ENCODE measurements at regions not wholly inside any gene's neighbourhood (a gene's known extent, or its start where the extent isn't known, plus 50 kb on each side); places are given as distances from the start of the nearest gene placed in this dataset.
"Not testable (repeated sequence)": the region's sequence is repeated elsewhere in the genome, so short reads cannot be mapped to it uniquely, and the experiment has no call there.

- DNase-seq = no peak
Measured at GRCh38 chr6:166877906-166878305, 78.4 kb downstream of the RNASET2 start.

- no peak for DNase-seq
Measured at GRCh38 chr6:166877349-166877748, 79.0 kb downstream of the RNASET2 start.

- no peak for DNase-seq
Measured at GRCh38 chr6:166872531-166873009, 83.8 kb downstream of the RNASET2 start.

- no peak for DNase-seq
Measured at GRCh38 chr6:166870602-166871208, 85.6 kb downstream of the RNASET2 start.

- no peak for DNase-seq
Measured at GRCh38 chr6:166866839-166867637, 89.3 kb downstream of the RNASET2 start.

DNA sequence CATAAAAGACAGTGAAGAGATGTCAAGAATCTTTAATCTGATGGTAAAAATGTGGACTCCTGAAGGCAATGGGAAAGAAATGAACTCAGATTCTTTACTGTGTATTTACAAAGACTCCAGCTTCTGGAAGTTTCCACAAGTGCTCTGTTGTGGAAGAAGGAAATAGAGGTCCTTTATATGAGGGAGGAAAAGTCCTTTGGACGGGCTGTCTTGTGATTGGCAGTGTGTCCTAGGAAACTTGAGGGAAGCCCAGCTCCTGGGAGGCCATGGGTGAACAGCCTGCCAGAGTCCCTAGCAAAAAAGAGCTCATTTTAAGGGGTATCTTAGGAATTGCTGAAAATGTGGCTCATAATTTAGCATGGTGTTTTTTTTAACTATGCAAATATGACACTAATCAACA, 92.0 kb downstream of the RNASET2 start:
- DNase-seq = no peak

- no peak for DNase-seq
Measured at GRCh38 chr6:166862978-166863530, 93.3 kb downstream of the RNASET2 start.

DNA sequence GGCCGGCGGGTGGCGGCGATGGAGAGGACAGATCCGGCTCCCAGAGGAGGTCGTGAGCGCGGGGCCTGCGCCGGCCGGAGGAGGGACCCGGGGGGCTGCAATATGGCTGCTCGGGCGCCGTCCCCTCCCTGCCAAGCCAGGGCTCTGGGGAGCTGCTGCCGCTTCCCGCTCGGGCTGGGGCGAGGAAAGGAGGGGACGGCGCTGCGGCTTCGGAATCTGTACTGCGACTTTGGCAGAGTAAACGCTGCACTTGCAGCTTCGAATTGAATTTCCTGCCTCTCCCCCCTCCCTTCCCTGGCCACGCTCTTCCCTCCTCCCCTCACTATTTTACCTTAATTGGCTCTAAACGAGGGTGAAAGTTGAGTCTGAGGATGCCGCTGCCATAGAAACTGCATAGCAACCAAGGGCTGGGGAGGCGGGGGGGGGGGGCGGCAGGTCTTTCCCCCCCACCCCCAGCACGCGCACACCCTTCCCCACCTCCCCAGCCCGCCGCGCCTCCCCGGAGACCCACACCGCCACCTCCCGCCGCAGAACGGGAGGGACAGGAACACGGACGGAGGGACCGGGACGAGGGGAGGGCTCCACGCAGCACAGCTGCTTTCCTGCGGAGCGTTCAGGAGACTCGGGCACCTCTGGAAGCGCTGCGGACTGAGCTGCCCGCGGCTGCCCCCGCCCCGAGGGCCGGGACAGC, 93.9 kb downstream of the RNASET2 start:
- peak; percentile 43 for DNase-seq

- no peak for DNase-seq
Measured at GRCh38 chr6:166861961-166862286, 94.4 kb downstream of the RNASET2 start.

DNA sequence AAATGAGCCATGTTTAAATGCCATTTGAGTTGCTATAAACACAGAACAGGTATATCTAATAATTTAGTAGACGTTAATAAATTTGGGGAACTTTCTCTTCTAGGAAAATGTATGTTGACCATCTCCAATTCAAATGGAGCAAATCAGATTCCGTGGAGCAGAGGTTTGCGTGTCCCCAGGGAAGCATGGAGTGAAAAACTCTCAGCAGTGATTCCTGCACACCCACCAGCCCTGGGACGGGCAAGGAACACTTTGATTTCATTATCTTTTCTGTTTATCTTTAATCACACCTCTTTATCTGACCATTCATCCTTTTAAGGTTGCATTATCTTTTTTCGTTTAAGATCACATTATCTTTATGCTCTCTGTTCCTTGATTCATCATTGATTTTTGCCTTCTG, 95.0 kb downstream of the RNASET2 start:
- no peak for DNase-seq

DNA sequence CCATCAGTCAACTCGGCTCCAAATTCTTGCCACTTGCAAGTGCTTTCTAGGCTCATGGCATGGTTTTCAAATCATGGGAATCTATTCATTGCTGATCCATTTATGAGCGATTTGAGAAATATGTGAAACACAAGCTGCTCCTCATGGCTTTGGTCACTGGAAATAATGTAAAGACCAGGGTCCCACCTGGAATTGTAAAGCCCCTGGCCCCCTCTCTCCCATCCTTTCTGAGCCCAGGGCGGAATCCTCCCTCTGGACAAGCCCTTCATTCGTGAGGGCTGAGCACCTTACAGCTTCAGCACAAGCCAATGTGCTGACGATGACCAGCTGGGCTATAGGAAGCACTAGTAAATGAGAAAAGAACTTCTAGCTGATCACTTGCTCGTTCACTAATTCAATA, 96.0 kb downstream of the RNASET2 start:
- DNase-seq = no peak

- no peak for DNase-seq
Measured at GRCh38 chr6:166855416-166855815, 100.9 kb downstream of the RNASET2 start.

DNA sequence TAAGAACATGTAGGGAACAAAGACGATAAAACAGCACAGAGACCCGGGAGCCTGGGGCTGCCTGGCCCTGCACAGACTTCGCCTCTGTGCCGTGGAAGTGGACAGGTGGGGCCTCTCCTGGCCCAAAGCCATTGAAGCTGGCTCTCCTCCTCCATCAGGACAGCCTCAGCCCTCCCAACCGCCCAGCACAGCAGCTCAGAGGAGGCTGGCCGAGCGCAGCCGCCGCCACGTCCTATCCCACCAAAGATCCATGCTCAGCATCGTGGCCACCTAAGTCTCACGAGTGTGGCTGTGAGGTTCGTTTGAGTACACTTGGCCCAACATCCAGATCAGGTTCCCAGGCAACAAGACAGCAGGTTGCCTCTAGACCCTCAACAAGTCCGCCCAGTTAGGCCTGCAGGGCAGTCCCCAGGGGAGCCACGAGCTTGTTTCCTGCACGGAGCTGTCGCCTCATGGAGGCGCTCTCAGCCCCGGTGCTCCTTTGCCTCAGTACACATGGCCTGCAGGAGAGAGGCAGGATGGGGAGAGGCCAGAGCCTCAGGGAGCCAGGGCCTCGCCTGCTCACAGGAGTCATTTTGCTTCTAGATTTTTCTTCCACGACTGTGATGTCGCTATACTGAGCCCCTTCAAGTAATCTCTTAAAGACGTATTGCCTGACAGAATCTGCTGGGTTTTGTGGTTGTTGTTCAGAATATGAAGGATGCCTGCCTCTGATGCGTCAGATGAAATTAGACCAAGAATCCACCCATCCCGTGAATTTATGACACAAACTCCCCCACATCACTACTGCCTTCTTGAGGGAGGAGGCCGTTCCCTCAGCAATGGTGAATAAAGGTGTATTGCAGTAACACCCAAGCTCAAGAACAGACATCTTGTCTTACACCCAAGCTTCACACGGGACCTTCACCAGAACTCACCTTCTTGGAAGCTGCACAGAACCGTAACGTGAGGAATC, 102.7 kb downstream of the RNASET2 start:
- DNase-seq = no peak

DNA sequence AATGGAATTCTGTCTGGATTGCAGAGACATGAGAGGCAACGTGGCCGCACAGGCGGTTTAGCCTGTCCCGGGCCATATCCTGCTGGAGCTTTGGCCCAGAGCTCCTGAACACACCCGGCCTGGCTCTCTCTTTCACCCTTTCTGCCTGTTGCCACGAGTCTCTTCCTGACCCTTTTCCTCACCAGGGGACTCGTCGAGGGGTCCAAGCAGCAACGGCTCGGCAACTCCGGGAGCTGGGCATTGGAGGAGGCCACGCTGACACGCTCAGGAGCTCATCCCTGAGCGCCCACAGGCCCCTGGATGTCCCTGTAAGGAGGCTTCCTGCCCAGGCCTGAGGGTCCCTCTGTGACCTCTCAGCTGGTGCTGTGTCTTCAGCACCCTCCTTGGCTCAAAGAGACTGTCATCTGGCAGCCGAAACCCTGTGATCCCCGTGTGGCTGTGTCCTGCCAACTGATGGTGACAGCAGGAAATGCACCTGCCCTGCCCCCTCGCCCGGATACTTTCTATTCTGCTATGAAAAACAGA, 103.8 kb downstream of the RNASET2 start:
- DNase-seq = no peak

DNA sequence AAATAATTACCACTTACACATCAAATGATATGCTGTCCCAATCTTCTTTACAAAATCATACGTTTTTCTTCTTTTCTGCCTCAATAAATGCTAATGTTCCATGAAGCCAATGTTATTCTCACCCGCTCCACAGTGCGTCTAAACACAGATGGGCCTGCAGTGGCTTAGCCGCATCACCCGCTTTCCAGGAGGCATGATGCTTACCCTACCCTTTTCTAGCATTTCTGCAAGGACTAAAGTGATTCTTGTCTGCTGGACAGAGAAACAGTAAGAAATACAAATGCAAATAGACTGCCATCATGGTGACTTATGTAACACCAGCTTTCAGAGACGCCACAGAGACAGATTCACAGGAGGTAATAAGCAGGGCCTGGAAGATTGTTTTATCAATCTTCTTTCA, 104.4 kb downstream of the RNASET2 start:
- no peak for DNase-seq

DNA sequence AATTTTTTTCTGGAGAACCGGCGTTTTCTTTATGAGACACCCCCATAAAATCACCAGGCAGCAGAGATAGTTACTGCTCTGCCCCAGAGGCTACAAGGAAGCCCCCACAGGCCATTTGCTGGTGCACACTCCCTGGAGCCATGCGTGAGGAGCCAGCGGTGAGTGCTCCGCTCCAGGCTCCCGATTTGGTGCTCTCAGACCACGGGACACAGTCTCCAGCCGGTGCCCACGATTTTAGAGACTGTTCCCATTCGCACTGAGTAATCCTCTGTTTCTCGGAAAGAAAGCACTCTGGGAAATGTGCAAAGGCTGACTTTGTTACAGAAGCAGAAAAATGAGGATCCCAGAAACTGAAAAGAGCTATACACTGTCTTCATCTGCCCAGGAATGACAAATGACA, 104.9 kb downstream of the RNASET2 start:
- no peak for DNase-seq

DNA sequence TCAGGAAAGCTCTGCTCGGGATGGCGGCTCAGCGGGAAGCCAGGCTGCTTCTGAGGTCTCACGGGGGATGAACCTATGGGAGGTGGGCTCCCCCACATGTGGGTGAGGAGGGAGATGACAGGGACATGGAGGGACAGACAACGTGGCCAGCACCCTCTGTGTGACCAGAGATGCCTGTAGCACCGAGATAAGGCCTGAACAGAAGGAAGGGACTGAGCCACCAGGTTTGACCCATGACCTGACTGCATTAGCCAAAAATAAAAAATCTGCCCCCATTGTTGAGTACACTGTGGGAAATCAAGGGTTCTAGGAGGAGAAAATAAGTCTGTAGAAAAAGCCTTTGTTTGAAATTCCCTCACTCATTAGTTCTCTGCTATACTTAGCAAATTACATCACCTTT, 105.7 kb downstream of the RNASET2 start:
- DNase-seq = no peak

DNA sequence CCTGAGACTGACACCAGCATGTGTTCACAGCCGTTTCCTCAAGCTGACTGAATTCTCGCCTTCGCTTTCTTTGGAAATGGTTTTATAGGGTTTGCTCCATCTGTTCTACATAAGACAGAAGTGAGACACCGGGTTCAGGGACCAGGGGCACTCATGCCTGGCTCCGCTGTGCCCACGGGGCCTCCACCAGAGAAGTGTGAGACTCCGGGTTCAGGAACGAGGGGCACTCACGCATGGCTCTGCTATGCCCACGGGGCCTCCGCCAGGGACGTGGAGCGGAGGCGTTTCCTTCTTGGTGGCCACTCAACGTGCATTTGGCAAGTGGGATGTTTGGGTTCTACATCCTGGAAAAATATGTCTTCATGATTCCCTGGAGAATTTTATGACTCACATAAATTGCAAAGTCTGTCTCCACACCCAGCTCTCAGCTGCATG, 106.6 kb downstream of the RNASET2 start:
- no peak for DNase-seq

DNA sequence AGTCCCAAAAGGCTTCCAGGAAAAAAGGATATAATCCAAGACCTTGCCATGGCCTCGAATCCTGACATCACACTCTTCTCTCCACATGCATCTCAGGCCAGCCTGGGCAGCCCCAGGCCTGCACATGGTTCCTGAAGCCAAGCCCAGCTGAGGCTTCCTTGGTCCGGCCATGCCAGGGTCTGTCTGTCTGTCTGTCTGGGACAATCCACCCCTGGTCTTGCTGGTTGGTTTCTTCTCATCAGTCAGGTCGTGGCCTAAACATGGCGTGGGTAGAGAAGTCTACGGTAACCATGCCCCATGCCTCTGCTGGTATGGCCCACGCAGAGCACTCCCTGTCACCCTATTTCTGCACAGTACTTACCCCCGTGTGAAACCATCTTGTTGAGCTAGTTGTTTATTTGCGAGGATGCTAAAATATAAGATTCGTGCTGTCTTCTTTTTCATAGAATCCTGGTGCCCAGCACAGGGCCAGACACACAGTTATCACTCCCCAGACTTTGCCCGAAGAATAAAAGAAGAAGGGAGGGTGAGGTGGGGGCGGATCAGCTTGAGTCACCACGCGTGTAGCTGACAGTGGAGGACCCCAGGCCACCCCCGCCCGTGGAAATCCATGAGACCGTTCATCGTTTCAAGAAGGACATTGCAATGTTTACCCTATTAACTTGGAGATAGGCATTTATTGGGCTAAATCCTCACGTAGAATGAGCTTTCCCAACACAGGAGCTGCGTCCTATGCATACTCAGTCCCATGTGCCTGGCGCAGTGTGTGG, 107.2 kb downstream of the RNASET2 start:
- no peak for DNase-seq

DNA sequence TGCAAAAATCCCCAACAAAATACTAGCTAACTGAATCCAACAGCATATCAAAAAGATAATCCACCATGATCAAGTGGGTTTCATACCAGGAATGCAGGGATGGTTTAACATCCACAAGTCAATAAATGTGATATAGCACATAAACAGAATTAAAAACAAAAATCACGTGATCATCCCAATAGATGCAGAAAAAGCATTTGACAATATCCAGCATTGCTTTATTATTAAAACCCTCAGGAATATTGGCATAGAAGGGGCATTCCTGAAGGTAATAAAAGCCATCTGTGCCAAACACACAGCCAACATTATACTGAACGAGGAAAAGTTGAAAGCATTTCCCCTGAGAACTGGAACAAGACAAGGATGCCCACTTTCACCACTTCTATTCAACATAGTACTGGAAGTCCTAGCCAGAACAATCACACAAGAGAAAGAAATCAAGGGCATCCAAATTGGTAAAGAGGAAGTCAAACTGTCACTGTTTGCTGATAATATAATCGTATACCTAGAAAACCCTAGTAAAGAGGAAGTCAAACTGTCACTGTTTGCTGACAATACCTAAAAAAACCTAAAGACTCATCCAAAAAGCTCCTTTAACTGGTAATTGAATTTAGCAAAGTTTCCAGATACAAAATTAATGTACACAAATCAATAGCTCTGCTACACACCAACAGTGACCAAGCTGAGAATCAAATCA, 109.8 kb downstream of the RNASET2 start:
- not testable (repeated sequence) for DNase-seq

DNA sequence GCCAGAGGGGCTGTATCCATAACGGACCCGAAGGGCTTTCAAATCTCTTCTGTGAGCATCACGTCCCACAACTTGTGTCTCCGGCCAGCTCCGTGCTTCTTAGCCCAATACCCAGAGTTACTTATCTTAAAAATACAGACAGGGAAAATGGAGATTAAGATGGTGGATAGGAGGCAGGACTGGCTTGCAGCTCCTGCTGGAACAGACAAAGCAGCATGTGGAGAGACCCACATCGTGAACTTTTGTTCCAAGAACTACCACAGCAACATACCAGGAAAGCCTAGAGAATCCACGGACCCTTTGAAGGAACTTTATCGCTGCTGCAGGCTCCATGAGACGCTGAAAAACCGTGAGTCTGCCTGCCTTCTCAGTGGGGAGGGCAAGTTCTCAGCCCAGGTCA, 113.7 kb downstream of the RNASET2 start:
- DNase-seq = no peak
